Panc1 (cell line): ENCODE measurements at regions not wholly inside any gene's neighbourhood (a gene's known extent, or its start where the extent isn't known, plus 50 kb on each side); places are given as distances from the start of the nearest gene placed in this dataset.

Source experiments
- CTCF ChIP-seq: fragments of 450-650 bp; IDR thresholded peaks from 2 replicates; pipeline ENCODE4 v1.5.1; 2017; ENCODE audit warnings: mild to moderate bottlenecking
- POLR2AphosphoS5 ChIP-seq: IDR thresholded peaks from 2 replicates; pipeline ENCODE4 v1.6.1; 2012; ENCODE audit warnings: mild to moderate bottlenecking, low read depth, low read length, moderate library complexity

GRCh38 chr9:79014929-79015699 lies 556.7 kb upstream of the TLE4 start:
- TF ChIP-seq CTCF (no peak), POLR2AphosphoS5 (no peak)
